ENCODE measurements at regions not wholly inside any gene's neighbourhood (a gene's known extent, or its start where the extent isn't known, plus 50 kb on each side); places are given as distances from the start of the nearest gene placed in this dataset.

GRCh38 chr7:86956567-86956966 is 102.9 kb downstream of the ELAPOR2 start:
- H3K27ac Mint-ChIP-seq, result no peak overlapping the region
- peaks cover 15% of the 10 kb centered on the region for H3K36me3 Mint-ChIP-seq

GRCh38 chr7:86955895-86956503 is 103.5 kb downstream of the ELAPOR2 start:
- Mint-ChIP-seq H3K4me1 (peaks cover 2% of the 10 kb centered on the region), H3K4me3 (no peak overlapping the region), H3K27me3 (ENCODE audit: low read depth) (no peaks in the 10 kb centered on the region), H3K27ac (no peak overlapping the region), H3K9me3 (peaks cover 13% of the 10 kb centered on the region), H3K36me3 (peaks cover 15% of the 10 kb centered on the region)
- no peak for DNase-seq (ENCODE audit: low spot score in 2 of 2, unreplicated experiment in 2 of 2)
- TF ChIP-seq CTCF (IDR thresholded peaks at IDR 0.05; ENCODE audit: unreplicated experiment), result no peak

More at GRCh38 chr7:86956567-86956966, 102.9 kb downstream of the ELAPOR2 start:
- Mint-ChIP-seq H3K9me3 (peaks cover 13% of the 10 kb centered on the region), H3K27me3 (ENCODE audit: low read depth) (no peaks in the 10 kb centered on the region), H3K4me1 (peaks cover 5% of the 10 kb centered on the region), H3K4me3 (no peak overlapping the region)
- DNase-seq (ENCODE audit: low spot score in 2 of 2, unreplicated experiment in 2 of 2), result no peak
- no peak for TF ChIP-seq CTCF (IDR thresholded peaks at IDR 0.05; ENCODE audit: unreplicated experiment)

- H3K9me3 Mint-ChIP-seq, result peaks cover 12% of the 10 kb centered on the region
- TF ChIP-seq CTCF (IDR thresholded peaks at IDR 0.05; ENCODE audit: unreplicated experiment), result no peak
- DNase-seq (ENCODE audit: low spot score in 2 of 2, unreplicated experiment in 2 of 2), result no peak
- H3K4me3 Mint-ChIP-seq, result no peak overlapping the region
- no peaks in the 10 kb centered on the region for H3K27me3 Mint-ChIP-seq (ENCODE audit: low read depth)
- peaks cover 2% of the 10 kb centered on the region for H3K4me1 Mint-ChIP-seq
- peaks cover 11% of the 10 kb centered on the region for H3K36me3 Mint-ChIP-seq
- no peak overlapping the region for H3K27ac Mint-ChIP-seq
Measured at GRCh38 chr7:86954971-86955370, 104.5 kb downstream of the ELAPOR2 start.

- DNase-seq (ENCODE audit: low spot score in 2 of 2, unreplicated experiment in 2 of 2), result no peak
- H3K27ac Mint-ChIP-seq, result no peak overlapping the region
- H3K4me3 Mint-ChIP-seq, result no peak overlapping the region
- no peak for TF ChIP-seq CTCF (IDR thresholded peaks at IDR 0.05; ENCODE audit: unreplicated experiment)
- no peaks in the 10 kb centered on the region for H3K36me3 Mint-ChIP-seq
- no peaks in the 10 kb centered on the region for H3K27me3 Mint-ChIP-seq (ENCODE audit: low read depth)
- H3K9me3 Mint-ChIP-seq, result peaks cover under 1% of the 10 kb centered on the region
- peaks cover 2% of the 10 kb centered on the region for H3K4me1 Mint-ChIP-seq
Measured at GRCh38 chr7:86953653-86954336, 105.7 kb downstream of the ELAPOR2 start.

GRCh38 chr7:86953219-86953618 is 106.2 kb downstream of the ELAPOR2 start:
- H3K27me3 Mint-ChIP-seq (ENCODE audit: low read depth), result no peaks in the 10 kb centered on the region
- no peaks in the 10 kb centered on the region for H3K9me3 Mint-ChIP-seq
- no peak for TF ChIP-seq CTCF (IDR thresholded peaks at IDR 0.05; ENCODE audit: unreplicated experiment)
- H3K4me1 Mint-ChIP-seq, result peaks cover 6% of the 10 kb centered on the region
- no peak overlapping the region for H3K27ac Mint-ChIP-seq
- no peak overlapping the region for H3K4me3 Mint-ChIP-seq
- no peak for DNase-seq (ENCODE audit: low spot score in 2 of 2, unreplicated experiment in 2 of 2)
- H3K36me3 Mint-ChIP-seq, result no peaks in the 10 kb centered on the region

Data from mesothelial cell of epicardium (in vitro differentiated cells).